ENCODE measurements at regions not wholly inside any gene's neighbourhood (a gene's known extent, or its start where the extent isn't known, plus 50 kb on each side); places are given as distances from the start of the nearest gene placed in this dataset.

DNA sequence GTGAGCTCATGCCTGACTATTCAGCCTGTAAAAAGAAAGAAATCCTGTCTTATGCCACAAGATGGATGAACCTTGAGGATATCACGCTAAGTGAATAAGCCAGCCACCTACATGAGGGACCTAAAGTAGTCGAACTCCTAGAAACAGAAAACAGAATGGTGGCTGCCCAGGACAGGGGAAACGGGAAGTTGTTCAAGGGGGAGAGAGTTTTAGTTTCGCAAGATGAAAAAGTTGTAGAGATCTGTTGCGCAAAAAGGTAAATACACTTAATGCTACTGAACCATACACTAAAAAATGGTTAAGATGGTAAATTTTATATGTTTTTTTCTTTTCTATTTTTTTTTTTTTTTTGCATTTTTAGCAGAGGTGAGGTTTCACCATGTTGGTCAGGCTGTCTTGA, 74.1 kb upstream of the RALY start:
- Histone ChIP-seq H3K9me3 (no peaks in the 10 kb centered on the region), H3K36me3 (no peaks in the 10 kb centered on the region), H3K4me1 (no peaks in the 10 kb centered on the region), H3K27ac (no peak overlapping the region), H3K27me3 (no peaks in the 10 kb centered on the region), H3K4me3 (no peak overlapping the region)
- DNase-seq (ENCODE audit: low spot score): no peak
- TF ChIP-seq, protein P1, sequence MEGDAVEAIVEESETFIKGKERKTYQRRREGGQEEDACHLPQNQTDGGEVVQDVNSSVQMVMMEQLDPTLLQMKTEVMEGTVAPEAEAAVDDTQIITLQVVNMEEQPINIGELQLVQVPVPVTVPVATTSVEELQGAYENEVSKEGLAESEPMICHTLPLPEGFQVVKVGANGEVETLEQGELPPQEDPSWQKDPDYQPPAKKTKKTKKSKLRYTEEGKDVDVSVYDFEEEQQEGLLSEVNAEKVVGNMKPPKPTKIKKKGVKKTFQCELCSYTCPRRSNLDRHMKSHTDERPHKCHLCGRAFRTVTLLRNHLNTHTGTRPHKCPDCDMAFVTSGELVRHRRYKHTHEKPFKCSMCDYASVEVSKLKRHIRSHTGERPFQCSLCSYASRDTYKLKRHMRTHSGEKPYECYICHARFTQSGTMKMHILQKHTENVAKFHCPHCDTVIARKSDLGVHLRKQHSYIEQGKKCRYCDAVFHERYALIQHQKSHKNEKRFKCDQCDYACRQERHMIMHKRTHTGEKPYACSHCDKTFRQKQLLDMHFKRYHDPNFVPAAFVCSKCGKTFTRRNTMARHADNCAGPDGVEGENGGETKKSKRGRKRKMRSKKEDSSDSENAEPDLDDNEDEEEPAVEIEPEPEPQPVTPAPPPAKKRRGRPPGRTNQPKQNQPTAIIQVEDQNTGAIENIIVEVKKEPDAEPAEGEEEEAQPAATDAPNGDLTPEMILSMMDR (IDR thresholded peaks at IDR 0.05): no peak

DNA sequence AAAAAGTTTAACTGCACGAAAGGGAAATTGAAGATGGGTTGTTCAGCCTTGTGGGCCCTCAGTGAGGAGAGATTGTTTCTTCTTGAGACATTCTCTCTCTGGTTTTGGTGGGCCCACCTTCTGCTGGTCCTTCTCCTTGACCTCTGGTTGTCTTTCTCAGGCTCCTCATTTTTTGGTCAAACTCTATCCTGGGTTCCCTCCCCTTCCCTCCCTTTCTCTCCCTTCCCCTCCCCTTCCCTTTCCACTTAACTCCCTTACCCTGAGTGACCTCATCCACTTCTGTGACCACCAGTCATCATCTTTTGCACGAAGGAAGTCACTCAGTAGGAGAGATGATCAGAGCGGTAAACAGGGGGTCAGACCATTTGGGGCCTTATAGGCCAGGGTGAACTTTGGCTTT, 71.5 kb upstream of the RALY start:
- Histone ChIP-seq H3K4me3 (no peak overlapping the region), H3K9me3 (no peaks in the 10 kb centered on the region), H3K27me3 (no peaks in the 10 kb centered on the region), H3K27ac (no peak overlapping the region), H3K4me1 (no peaks in the 10 kb centered on the region), H3K36me3 (no peaks in the 10 kb centered on the region)
- no peak for DNase-seq (ENCODE audit: low spot score)
- TF ChIP-seq, protein P1 (IDR thresholded peaks at IDR 0.05): no peak

DNA sequence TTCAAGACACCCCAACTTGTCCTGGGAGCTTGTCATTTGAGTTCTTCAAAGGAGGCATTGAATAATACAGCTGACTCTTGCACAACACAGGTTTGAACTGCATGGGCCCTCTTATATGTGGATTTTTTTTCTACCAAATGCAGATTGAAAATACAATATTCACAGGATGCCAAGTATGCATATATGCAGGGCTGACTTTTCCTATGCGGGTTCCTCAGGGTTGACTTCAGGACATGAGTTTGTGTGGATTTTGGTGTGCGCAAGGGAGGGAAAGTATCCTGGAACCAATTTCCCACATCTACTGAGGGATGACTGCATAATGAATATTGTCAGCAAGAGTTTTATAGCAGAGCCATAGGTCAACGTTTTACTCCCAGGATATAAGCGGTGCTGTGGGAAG, 70.0 kb upstream of the RALY start:
- H3K4me1 ChIP-seq: no peaks in the 10 kb centered on the region
- TF ChIP-seq, protein P1 (IDR thresholded peaks at IDR 0.05): no peak
- no peak overlapping the region for H3K27ac ChIP-seq
- H3K9me3 ChIP-seq: no peaks in the 10 kb centered on the region
- H3K4me3 ChIP-seq: no peak overlapping the region
- DNase-seq (ENCODE audit: low spot score): no peak
- no peaks in the 10 kb centered on the region for H3K36me3 ChIP-seq
- no peaks in the 10 kb centered on the region for H3K27me3 ChIP-seq

DNA sequence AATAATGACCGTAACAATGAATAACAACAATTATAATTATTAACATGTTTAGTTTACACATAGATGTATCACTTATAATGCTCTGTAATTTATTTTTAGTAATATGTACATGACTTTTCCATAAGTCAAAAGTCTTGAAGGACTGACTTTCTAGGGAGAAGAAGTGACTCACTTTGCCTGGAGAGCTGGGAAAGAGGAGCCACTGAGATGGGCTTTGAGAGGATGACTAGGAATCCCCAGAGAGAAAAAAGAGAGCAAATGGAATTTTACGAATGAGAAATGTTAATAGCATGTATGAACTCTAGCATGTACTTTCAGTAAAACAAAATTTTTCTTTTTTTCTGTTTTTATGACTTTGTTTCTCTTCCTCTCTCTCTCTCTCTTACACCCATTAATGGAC, 67.8 kb upstream of the RALY start:
- no peaks in the 10 kb centered on the region for H3K27me3 ChIP-seq
- no peak overlapping the region for H3K4me3 ChIP-seq
- DNase-seq (ENCODE audit: low spot score): no peak
- H3K4me1 ChIP-seq: no peaks in the 10 kb centered on the region
- H3K36me3 ChIP-seq: no peaks in the 10 kb centered on the region
- no peaks in the 10 kb centered on the region for H3K9me3 ChIP-seq
- H3K27ac ChIP-seq: no peak overlapping the region
- TF ChIP-seq, protein P1 (IDR thresholded peaks at IDR 0.05): no peak

DNA sequence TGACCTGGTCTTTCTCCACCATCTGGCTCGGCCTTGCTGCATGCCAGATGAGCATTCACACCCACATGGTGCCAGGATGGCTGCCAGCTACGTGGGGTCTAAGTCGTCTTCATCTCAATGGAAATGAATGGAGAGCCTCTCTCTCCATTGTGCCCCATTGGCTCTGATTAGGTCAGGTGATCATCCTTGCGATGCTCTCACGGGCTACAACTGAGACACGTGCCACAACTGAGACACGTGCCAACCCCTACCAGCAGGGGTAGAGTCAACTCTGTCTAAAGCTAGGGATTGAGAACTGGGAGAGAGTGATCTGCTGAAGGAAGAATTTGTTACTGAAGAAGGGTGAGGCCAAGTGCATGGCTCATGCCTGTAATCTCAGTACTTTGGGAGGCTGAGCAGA, 67.3 kb upstream of the RALY start:
- no peak overlapping the region for H3K4me3 ChIP-seq
- no peaks in the 10 kb centered on the region for H3K36me3 ChIP-seq
- no peak for DNase-seq (ENCODE audit: low spot score)
- H3K27me3 ChIP-seq: no peaks in the 10 kb centered on the region
- H3K27ac ChIP-seq: no peak overlapping the region
- TF ChIP-seq, protein P1 (IDR thresholded peaks at IDR 0.05): no peak
- no peaks in the 10 kb centered on the region for H3K9me3 ChIP-seq
- H3K4me1 ChIP-seq: no peaks in the 10 kb centered on the region

DNA sequence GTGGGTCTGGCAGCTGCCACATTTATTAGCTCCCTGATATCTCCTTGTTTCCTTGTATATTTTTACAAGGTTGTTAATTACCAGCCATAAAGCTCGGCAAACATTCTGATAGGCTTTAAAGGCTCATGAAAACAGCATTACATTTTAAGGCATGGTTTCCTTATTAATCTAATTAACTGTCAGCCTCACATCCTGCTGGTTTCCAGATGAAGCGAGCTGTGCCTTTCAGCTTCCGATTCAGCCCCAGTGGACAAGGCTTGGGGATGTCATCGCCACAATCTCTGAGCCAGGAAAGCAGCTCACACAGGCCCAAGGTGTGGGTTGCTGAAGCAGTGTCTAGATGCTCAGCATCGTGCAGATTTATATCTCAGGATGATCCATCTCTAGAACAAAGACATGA, 66.0 kb upstream of the RALY start:
- no peak overlapping the region for H3K27ac ChIP-seq
- H3K36me3 ChIP-seq: no peaks in the 10 kb centered on the region
- no peaks in the 10 kb centered on the region for H3K27me3 ChIP-seq
- TF ChIP-seq, protein P1 (IDR thresholded peaks at IDR 0.05): no peak
- H3K9me3 ChIP-seq: no peaks in the 10 kb centered on the region
- H3K4me3 ChIP-seq: no peak overlapping the region
- no peaks in the 10 kb centered on the region for H3K4me1 ChIP-seq
- no peak for DNase-seq (ENCODE audit: low spot score)
